Dermis blood vessel endothelial cell (primary cell): ENCODE measurements at regions not wholly inside any gene's neighbourhood (a gene's known extent, or its start where the extent isn't known, plus 50 kb on each side); places are given as distances from the start of the nearest gene placed in this dataset.
A peak's percentile ranks its signal among the peaks of the same experiment; 100 is the strongest.

Experiments
- DNase-seq: peaks from one replicate; pipeline ENCODE4 v3.0.0; 2010

DNA sequence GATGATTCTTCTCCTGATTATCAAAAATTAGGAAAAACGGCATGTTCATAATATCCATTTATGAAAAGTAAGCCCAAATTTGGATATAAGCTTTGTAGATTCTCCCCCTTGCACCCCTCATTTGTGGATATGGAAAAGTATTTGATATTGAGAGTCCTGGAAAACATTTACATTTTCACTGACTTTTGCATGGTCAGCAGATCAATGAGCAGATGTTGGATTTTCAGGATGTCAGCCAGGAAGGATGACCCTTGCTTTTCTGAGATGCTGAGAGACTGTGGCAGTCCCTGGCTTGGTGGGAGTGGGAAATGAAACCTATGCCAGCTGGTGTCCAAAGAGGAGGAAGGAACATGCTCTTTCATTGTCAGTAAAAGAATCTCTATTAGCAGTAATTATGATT, 410.8 kb downstream of the DMAC1 start:
- DNase-seq, result no peak

DNA sequence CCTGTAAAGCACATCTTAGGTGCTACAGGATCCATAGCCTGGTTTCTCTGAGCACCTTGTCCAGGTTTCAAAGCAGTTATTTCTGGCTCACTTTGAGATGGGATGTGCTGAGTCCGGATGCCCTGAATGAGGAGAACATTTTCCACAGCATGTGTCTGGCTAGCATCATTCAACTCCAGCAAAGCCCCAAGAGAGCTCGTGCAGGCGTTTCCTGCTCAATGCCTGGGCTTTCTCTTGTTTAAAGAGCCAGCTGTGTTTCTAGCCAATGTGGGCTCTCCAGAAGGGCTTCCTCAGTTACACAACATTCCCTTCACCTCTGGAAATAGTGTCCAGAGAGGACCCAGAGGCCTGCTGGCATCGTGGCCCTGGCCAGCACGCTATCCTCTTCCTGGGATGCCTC, 411.7 kb downstream of the DMAC1 start:
- DNase-seq, result no peak

DNA sequence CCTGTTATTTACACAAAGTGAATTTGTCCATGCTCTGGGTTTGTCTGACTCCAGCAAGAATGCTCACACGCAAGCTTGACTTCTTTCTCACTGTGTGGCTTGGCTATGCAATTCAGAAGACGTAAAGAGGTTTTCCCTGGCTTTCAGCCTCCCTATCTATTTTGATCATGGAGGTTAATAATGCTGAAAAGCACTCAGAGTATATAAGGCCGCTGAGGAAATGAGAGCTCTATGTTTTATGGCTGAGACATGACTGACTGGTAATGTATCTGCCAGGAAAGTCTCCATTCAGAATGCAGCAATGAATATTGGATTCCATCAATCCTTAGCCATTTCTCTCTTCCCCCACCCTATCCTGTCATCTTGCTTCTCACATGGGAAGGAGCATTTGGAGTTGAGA, 417.3 kb downstream of the DMAC1 start:
- no peak for DNase-seq

DNA sequence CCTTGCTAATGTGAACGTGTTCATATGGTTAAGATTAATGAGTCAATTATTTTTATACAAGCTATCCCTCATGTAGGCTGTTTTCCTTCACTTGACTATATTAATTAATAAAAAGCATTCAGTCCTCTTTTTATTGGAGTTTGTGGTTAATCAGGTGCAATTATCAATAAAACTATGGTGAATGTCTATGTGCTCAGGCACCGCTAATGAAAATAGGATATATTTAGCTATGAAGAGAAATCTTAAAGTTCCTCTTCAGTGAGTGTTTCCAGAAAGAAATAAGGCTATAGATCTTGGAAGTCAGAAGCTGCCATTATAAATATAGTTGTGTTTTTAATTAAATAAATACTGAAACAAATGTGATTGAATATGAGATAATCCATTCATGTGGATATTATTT, 422.1 kb downstream of the DMAC1 start:
- DNase-seq, result no peak

DNA sequence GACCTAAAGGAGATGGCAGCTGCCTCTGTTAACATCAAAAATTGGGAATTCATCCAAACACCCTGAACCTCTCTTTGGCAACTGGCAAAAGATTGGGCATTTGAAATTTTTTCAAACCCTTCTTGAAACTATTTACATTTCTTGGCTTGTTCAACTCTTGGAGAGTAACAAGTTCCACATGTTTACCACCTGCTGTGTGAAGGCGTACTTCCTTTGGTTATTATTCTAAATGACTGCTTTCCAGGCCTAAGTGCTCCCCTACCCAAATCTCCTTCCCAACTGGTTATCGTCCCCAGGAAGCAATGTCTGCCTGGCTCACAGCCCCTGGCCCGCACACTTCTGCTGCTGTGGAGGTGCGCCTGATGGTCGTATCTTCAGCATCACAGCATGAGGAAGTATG, 422.7 kb downstream of the DMAC1 start:
- DNase-seq, result no peak

DNA sequence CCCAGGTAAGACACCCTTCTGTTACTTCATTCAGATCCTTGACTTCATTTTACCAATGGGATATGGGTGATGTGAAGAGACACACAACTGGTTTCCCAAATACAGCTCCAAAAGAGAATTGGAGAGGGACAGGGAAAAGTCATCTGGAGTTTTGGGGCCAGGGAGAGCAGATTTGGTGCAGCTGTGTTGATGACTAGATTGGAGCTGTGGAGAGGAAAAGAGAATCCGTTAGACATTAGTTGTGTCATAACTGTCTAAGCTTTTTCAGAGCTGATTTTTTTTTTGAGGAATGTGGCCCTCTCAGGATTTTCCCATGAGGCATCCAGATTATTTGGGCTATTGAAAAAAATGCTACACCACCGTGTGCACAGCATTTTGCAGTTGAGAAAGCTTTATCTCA, 423.4 kb downstream of the DMAC1 start:
- no peak for DNase-seq

DNA sequence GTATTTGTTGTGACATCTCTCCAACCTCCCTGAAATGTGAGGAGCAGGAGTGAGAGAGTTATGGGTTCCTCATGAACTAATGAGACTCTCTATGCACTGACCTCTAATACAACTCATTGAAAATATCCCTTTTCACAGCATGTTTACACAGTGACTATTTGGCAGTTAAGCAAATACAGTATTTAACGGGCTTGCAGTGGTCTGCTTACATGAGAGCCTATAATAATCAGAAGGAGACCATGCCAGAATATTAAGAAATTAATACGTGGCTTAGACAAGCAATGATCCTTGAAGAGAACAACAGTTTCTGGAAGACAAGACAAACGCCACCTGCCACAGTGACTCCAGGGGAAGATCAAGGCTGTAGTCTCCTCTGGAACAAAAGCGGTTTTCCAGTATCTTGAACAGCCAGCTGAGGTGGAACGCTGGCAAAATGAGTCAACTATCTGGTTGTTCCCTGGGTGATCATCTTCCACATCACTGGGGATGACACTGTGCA, 424.5 kb downstream of the DMAC1 start:
- DNase-seq, result no peak

DNA sequence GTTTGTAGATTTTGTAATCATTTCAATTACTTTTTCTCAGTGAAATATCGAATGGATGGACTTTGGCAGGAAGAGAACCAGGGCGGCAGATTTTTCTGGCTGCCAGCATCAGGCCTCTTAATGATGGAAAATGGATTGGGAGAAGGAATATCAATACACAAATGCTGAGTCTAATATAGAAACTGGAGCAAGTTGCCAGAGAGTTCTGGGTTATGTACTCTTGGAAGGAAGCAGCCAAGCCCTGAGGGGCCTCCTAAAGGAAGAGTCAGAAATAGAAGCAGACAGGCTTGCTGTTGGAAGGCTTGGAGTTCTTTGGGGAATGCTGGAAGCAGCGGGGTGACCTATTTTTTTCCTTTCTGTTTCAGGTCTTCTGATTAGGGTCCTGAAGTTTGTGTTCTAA, 428.6 kb downstream of the DMAC1 start:
- no peak for DNase-seq

DNA sequence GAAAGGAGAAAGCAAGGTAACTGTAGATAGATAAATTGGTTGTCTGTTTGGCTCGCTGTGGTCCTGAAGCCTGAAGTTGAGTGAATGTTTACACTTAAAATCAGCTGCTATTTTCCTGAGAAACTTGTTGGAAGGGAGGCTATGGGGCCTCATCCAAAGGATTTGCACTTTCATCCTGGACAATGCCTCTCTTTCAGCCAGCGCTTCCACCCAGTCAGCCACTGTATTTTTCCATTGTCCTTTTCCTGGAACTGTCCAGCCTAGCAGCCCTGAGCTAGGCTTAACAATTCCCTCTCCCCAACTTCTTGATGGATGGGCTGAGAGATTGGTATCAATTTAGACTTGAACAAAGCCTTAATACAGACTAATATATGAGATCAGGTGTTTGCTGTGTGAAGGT, 429.2 kb downstream of the DMAC1 start:
- no peak for DNase-seq

DNA sequence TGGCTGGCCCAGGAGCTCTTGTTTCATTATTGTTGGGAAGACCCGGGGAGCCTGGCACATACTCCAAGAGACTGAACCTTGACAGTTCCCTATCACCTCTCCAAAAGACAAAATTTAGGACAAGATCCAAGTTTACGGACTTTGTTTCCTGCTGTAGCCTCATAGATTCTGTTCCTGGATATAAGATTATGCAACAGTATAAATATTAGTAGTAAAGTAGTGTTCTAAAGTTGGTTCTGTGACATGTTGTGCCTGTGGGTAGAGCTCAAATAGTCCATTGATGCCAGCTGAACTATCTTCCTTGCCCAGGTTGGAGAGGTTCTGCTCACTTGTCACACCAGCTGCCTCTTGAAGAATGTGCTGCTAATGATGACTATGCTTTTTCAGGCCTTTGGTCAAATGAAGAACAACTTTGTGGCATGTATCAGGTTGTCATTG, 430.2 kb downstream of the DMAC1 start:
- DNase-seq, result no peak

DNA sequence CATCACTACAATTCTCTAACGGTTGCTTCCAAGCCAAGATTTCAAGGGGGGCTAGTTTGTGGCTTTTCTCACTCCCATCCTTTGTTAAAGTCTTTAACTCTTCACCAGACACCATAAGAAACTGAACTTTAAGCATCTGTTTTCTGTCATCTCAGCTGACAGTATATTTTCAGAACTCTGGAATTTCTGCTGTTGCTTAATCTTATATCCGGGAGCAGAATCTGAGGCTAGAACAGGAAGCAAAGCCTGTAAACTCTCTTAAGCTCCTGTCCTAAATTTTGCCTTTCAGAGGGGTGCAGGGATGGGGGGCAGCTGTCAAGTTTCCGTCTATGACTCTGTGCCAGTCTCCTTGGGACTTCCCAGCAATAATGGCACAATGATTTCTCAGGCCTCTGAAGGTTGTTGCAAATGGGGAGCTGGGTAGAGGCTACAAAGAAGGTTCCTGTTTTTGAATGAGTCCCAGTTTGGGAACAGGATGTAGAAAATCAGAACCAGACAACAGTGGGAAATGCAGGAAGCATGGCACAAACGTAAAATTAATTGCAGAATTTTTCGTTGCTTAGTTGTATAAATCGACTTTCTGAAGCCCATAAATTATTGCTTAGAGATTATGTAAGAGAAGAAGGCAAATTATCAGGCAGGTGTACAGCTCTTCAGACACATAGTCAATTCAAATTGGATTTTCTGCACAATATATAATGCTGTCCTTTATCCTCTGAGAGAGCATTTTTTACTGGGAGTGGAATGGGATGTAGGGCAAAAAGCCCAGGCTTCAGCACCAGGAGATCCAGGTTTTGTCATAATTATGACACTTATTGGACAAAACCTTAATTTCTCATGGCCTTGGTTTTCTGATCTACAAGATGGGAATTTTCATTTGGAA, 430.9 kb downstream of the DMAC1 start:
- peak; percentile 1 for DNase-seq

DNA sequence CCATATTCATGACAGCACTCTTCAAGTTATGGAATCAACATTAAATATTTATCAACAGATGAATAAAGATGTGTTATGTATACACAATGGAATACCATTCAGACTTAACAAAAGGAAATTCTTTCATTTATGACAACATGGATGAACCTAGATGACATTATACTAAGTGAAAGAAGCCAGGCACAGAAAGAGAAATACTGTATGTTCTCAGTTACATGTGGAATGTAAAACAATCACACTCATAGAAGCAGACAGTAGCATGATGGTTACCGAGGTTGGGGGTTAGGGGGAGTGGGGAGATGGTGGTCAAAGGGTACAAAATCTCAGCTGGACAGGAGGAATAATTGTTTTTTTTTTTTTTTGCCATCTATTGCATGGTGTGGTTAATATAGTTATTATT, 431.9 kb downstream of the DMAC1 start:
- DNase-seq, result no peak

DNA sequence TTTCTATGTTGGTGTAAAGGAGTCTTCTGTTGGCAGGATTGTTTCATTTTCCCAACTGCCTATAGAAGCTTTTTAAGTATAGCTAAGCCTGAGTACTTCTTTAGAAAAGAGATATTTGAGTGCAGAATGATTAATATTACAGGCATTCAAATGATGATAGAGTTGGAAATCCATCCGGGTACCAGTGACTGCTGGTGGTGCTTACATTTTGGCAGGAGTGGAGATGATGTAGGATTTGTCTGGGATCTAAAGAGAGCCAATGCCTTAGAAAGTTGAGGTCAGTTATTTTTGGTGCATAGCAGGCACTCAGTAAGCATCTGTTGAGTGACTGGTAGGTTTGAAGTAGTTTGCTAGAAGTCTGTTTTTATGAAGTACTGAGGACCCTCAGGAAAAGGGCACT, 433.5 kb downstream of the DMAC1 start:
- DNase-seq, result no peak

DNA sequence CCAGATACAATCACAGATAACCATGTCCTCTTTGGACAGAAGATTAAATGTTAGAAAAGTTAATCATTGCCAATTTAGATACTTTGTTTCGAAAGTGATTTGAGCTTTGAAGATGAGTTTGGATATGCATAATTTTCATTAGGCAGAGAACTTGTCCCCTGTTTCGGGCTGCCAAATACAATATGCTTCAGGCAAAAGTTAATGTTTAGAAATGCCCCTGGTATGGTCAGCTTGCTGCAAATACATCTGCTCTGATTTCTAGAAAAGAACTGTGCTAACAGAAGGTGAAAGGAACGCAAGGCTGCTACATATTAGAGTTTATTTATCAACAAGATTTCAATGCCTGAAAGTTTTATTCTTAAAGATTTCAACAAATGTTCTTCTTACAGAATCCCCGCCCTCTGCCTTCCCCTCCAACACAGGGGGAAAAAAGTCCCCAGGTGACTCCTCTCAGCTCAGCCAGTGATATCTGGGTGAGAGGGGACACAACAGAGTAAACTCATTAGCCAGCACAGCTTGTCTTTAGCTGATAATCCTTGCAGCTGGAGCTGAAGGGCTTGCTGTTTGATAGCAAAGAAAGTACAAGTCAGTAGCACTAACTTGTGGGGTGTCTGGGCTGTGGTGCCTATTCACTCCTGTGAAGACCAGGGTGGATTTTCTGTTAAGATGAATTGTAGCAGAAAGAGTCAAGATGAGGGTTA, 435.7 kb downstream of the DMAC1 start:
- no peak for DNase-seq

DNA sequence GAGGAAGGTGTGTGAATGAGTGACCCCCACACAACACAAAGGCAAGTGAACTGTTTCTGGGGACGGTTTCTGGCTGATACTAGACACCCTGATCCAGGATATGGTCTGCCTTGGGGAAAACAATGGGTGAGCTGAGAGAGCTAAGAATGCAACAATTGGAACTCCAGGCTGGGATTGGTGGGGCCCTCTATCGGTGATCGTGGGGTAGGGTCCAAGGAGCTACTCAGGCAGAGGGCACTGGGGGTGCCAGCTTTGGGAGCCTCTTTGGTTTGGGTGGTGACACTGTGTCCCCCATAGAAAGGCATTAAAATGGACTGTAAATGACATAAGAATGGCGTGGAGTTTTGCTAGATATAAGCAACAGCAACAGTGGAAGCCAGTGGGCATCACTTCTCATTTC, 439.1 kb downstream of the DMAC1 start:
- DNase-seq, result no peak

DNA sequence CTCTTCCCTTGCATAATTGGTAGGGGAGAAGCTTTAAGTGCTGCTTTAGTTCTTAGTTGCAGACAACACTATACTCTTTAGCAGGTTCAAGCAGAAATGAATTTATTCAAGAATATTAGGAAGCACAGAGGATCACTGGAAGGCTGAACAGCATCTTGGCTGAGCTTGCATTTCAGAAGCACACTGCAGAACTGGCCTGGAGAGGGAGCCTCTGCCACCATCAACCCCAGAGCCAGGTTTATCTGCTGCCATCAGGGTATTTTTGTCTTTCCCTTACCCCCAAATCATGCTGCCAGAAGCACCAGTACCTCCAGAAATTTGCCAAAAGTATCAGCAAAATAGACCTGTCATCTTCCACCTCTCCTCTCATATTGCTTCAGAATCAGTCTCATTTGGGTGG, 440.7 kb downstream of the DMAC1 start:
- DNase-seq, result no peak

DNA sequence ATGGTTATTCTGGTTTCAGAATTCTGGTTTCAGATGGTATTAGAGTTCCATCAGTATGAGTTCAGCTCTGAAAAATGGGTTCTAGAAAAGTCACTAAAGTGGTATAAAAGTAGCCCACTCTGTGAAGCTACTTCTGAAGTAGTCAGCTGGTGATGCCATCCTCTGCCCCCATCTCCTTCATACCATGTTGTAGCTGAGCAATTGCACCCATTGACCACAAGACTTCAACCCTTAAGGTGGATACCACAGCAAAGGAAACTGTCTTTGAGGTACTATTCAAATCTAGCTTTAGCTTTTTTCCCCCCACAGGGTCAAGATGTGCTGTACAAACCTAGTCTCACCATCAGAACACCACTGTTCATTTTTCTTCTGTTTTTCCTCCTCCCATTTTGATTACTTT, 444.9 kb downstream of the DMAC1 start:
- no peak for DNase-seq

DNA sequence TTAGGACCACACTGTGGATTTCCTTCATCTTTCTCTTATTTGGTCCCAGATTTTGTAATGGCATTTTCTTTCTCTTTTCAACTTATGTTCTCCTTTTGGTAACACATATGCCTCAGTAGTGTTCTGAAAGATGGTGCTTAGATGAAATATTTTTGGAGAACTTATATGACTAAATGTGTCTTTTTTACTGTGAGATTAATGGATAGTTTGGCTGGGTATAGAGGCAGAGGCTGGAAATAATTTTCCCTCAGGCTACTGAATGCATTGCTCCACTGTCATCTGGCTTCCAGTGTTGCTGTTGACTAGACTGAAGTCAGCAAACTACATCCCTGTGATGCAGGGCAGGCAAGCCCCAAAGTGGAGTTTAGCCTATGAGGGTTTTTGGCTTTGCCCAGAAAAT, 450.9 kb downstream of the DMAC1 start:
- no peak for DNase-seq

DNA sequence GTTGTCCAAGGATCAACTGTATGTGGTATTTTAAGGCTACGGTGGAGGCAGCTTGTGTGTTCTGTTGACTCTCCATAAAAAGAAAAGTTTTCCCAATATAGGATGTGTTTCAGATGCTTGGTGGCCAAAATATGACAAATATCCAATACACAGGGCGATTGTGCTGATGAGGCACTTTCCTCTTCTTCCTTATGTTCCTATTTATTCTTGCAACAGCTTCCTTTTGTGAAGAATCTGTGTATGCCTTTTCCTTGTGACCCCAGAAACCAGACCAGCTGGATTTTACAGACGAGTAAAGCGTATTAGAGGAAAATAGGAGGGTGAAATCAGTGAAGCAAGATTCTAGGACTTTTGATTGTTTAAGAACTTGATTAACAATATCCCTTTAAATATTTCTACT, 452.0 kb downstream of the DMAC1 start:
- DNase-seq, result no peak

DNA sequence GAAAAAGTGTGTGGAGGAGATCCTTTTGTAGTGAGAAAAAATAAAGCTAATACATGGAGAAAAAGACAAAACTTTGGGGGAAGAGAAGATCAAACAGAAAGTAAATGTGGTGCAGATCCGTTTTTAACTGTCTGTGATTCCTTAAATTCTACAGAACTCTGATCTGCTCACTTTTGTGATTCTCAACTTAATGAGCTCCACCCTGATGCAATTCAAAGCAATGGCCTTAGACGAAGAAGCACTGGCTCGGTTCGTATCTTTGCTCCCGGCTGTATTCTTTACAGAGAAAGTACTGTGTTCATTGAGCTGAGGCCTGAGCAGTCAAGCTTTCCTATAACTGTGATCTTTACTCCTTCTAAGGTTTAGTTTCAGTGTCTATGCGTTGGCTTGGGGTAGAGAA, 453.4 kb downstream of the DMAC1 start:
- DNase-seq, result no peak

DNA sequence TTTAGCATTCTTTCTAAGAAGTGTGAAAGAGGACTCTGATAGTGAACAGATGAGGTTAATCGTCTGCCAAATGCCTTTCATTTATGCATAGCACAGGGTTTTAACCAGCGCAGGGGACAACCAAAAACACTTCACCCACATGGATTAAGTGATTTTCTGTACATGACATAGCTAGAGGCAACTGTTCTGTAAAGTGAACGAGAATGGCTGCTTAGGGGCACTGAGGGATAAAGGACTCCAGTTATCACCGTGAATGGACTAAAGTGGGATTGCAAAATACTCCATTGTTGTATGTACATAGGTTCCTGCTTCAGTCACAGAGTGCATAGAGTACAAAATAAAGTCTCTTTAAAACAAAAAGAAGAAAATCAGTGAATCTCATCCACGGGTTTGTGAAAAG, 456.8 kb downstream of the DMAC1 start:
- DNase-seq, result no peak

DNA sequence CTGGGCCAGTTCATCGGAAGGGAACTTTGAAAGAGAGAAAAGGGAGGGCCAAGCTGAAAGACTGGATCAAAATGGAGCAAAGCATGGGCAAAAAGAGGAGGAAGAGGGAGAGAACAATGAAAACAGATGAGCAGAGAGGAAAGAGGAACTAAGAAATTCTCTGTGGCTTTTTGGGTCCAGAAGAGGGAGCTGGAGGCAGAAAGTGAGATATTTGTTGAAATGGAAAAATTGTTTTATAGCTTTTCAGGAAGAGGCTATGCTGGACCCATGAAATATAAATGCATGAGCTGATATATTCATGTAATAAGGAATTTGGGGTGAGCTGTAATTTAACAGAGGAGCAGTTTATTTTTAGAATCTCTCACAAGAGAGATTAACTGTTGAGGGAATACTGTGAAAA, 457.3 kb downstream of the DMAC1 start:
- no peak for DNase-seq

DNA sequence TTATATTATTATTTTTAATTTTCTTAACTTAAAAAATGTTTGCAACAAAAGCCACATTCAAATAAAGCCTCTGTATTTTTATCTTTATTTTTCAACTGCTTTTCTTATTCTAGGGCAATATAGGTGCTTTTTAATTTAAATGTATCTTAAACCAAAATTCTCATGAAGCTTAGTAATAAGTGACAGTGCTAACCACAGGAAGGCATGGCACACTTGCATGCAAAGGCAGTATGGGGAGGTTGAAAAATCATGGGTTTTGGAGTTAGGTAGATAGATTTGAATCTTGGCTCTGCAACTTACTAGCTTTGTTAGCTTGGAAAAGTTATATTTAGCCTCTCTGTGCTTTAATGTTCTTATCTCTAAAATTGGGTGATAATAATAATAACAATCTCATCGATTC, 458.0 kb downstream of the DMAC1 start:
- DNase-seq, result no peak

DNA sequence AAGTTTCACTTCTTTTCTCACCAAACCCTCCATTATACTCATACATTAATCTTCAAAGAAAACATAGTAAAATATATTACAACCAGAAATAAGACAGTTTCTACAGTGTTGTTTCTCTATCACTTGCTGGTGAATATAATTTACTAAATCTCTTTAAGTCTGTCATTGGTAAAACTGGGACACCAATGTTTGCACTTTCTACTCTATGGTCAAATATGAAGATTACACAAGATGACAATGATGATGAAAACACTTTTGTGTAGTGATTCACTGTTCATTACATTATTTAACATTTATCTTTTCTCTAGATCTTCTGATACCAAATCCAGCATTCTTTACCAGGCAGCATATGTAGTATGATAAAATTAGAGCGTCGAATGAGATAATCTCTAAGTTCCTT, 459.1 kb downstream of the DMAC1 start:
- DNase-seq, result no peak
